ENCODE measurements at regions not wholly inside any gene's neighbourhood (a gene's known extent, or its start where the extent isn't known, plus 50 kb on each side); places are given as distances from the start of the nearest gene placed in this dataset.

DNA sequence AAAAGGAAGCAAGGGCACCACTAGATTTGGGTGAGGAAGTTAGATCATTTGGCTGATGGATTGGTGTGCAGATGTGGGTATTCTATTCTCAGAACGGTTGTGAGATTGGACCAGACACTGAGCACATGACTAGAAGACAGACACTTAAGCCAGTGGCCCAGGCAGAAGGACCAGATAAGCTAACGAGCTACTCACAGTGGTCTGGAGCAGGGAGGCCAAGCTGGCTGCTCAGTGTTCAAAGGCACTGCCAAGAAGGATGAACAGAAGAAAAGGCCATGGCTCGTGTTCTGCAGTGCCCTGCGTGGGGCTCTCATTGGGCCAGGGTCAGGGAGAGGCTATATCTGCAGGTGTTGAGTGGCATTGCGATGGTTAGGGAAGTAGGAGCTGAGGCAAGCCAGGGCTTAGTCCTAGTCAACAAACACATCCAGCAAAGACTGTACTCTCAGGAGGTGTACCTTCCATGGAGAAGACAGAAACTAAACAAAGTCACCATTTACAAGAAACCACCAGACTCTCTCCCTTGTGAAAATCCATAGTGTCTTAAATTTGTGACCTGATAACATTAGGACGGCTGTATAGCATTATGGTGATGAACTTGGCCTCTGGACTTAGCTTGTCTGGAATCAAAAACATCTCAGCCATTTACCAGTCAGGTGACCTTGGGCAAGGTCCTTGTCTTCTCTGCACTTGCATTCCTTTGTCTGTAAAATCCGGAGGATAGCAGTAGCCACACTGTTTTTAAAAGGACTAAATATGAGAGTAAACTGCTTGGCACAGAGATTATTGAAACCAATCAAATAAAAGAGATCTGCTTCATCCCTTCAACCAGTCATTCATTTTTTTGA is 274.5 kb downstream of the SIPA1L2 start:
- Histone ChIP-seq H3K9me3 (ENCODE audit: control insufficient read depth, low read depth, low read length) (no peaks in the 10 kb centered on the region), H3K4me1 (ENCODE audit: control insufficient read depth, extremely low read depth, insufficient read depth, low read length) (no peaks in the 10 kb centered on the region), H3K27ac (ENCODE audit: control insufficient read depth, insufficient read depth, low read length) (no peak overlapping the region), H3K4me3 (ENCODE audit: control insufficient read depth in 2 of 3, extremely low read depth in 1 of 3, insufficient read depth in 2 of 3, low read depth in 1 of 3, low read length in 3 of 3) (no peak overlapping the region), H3K9ac (ENCODE audit: control insufficient read depth, extremely low read depth, insufficient read depth, low read length) (no peak overlapping the region), H3K27me3 (ENCODE audit: control insufficient read depth, extremely low read depth, insufficient read depth, low read length) (peaks cover 15% of the 10 kb centered on the region), H3K79me2 (ENCODE audit: control insufficient read depth, insufficient read depth, low read length) (no peaks in the 10 kb centered on the region), H3K4me2 (ENCODE audit: control insufficient read depth, extremely low read depth, insufficient read depth, low read depth, low read length) (no peak overlapping the region), H3K9me1 (ENCODE audit: control insufficient read depth, extremely low read depth, insufficient read depth, low read length) (no peaks in the 10 kb centered on the region), H3K36me3 (ENCODE audit: control insufficient read depth in 2 of 2, extremely low read depth in 1 of 2, insufficient read depth in 2 of 2, low read length in 2 of 2) (no peaks in the 10 kb centered on the region), H4K20me1 (ENCODE audit: control insufficient read depth, extremely low read depth, insufficient read depth, low read length) (no peaks in the 10 kb centered on the region), H2AFZ (ENCODE audit: control insufficient read depth, low read length) (no peak overlapping the region)
- DNase-seq (ENCODE audit: low read depth, low spot score): no peak
- no peak for TF ChIP-seq CTCF (optimal IDR thresholded peaks at IDR 0.05 in 1 of 3, IDR thresholded peaks at IDR 0.05 in 1 of 3, conservative IDR thresholded peaks at IDR 0.05 in 1 of 3; ENCODE audit: extremely low read depth in 1 of 3, insufficient read depth in 2 of 3, low read length in 3 of 3)
- no peak for TF ChIP-seq EZH2 (IDR thresholded peaks at IDR 0.05; ENCODE audit: low read length)
- dilution Hi-C loops (cut with MboI; ENCODE audit: extremely low pct_ligation_motif_present, low sequenced_read_pairs): no loop called here
- FAIRE-seq: no peak

DNA sequence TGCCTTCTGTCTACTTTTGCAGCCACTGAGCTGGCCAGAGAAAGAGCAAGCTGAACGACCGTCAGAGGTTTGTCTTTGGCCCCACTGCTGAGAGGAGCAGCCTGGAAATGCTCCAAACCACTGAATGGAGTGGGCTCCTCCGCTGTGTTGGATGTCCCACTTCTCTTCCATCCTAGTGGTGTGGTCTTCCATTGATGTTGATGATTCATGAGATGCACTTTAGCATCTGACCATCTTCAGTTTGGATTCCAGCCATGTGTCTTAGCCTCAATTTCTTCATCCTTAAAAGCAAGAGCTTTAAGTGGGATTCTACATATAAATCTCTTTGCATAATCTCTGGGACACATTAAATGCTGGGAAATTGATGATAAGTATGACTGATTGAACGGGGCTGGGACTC is 276.9 kb downstream of the SIPA1L2 start:
- DNase-seq (ENCODE audit: low read depth, low spot score) (no peak), FAIRE-seq (no peak)
- dilution Hi-C loops (cut with MboI; ENCODE audit: extremely low pct_ligation_motif_present, low sequenced_read_pairs): no loop called here
- no peak overlapping the region for H3K9ac ChIP-seq (ENCODE audit: control insufficient read depth, extremely low read depth, insufficient read depth, low read length)
- H3K4me2 ChIP-seq (ENCODE audit: control insufficient read depth, extremely low read depth, insufficient read depth, low read depth, low read length): no peak overlapping the region
- H3K9me3 ChIP-seq (ENCODE audit: control insufficient read depth, low read depth, low read length): no peaks in the 10 kb centered on the region
- H3K27me3 ChIP-seq (ENCODE audit: control insufficient read depth, extremely low read depth, insufficient read depth, low read length): peaks cover 14% of the 10 kb centered on the region
- no peaks in the 10 kb centered on the region for H3K79me2 ChIP-seq (ENCODE audit: control insufficient read depth, insufficient read depth, low read length)
- no peaks in the 10 kb centered on the region for H3K36me3 ChIP-seq (ENCODE audit: control insufficient read depth in 2 of 2, extremely low read depth in 1 of 2, insufficient read depth in 2 of 2, low read length in 2 of 2)
- no peak overlapping the region for H3K4me3 ChIP-seq (ENCODE audit: control insufficient read depth in 2 of 3, extremely low read depth in 1 of 3, insufficient read depth in 2 of 3, low read depth in 1 of 3, low read length in 3 of 3)
- no peak overlapping the region for H2AFZ ChIP-seq (ENCODE audit: control insufficient read depth, low read length)
- TF ChIP-seq CTCF (optimal IDR thresholded peaks at IDR 0.05 in 1 of 3, IDR thresholded peaks at IDR 0.05 in 1 of 3, conservative IDR thresholded peaks at IDR 0.05 in 1 of 3; ENCODE audit: extremely low read depth in 1 of 3, insufficient read depth in 2 of 3, low read length in 3 of 3) (no peak), EZH2 (IDR thresholded peaks at IDR 0.05; ENCODE audit: low read length) (no peak)
- H3K4me1 ChIP-seq (ENCODE audit: control insufficient read depth, extremely low read depth, insufficient read depth, low read length): no peaks in the 10 kb centered on the region
- no peaks in the 10 kb centered on the region for H4K20me1 ChIP-seq (ENCODE audit: control insufficient read depth, extremely low read depth, insufficient read depth, low read length)
- no peak overlapping the region for H3K27ac ChIP-seq (ENCODE audit: control insufficient read depth, insufficient read depth, low read length)
- no peaks in the 10 kb centered on the region for H3K9me1 ChIP-seq (ENCODE audit: control insufficient read depth, extremely low read depth, insufficient read depth, low read length)

Measured in keratinocyte (primary cell).